ENCODE measurements at regions not wholly inside any gene's neighbourhood (a gene's known extent, or its start where the extent isn't known, plus 50 kb on each side); places are given as distances from the start of the nearest gene placed in this dataset.

- TF ChIP-seq POLR2A (IDR thresholded peaks at IDR 0.05; ENCODE audit: low read depth, low read length), result no peak
- TF ChIP-seq POLR2AphosphoS5 (IDR thresholded peaks at IDR 0.05; ENCODE audit: low read depth, low read length), result no peak
Observed at GRCh38 chr3:145892869-145893268, 268.1 kb downstream of the PLOD2 start.
